HepG2 (cell line): ENCODE measurements at regions not wholly inside any gene's neighbourhood (a gene's known extent, or its start where the extent isn't known, plus 50 kb on each side); places are given as distances from the start of the nearest gene placed in this dataset.

Source experiments
- ATAC-seq: fragments of 200-7000 bp; cut with Tn5 transposase; 3 replicates; pipeline ENCODE4 v1.9.1; 2020; ENCODE audit warnings: mild to moderate bottlenecking, moderate library complexity
- BruUV-seq: library from RNA; stranded (reverse); fragments of 400-500 nt; replicated peaks from 2 replicates; lab custom pipeline; 2021; lab: Mats Ljungman, UMichigan
- CTCF ChIA-PET: fragments of 300-600 bp; formaldehyde crosslinking; extraction: SDS; loops from one replicate; lab custom pipeline; 2021; ENCODE audit warnings: low total read pairs, inconsistent platforms, low intra/inter-chr PET ratio; lab: Yijun Ruan, JAX
- POLR2A ChIA-PET: fragments of 350-600 bp; sonication (Branson Sonifier 250); formaldehyde crosslinking; loops from one replicate; lab custom pipeline; 2020; ENCODE audit warnings: antibody characterized with exemption, inconsistent platforms; lab: Yijun Ruan, JAX
- DNase-seq: peaks from one replicate; pipeline ENCODE4 v3.0.0-alpha.2; 2015; ENCODE audit warnings: low spot score
- FAIRE-seq: peaks from 3 replicates; lab custom pipeline; 2011; peaks lifted over from hg19 to GRCh38; lab: Jason Lieb, UNC
- H2AFZ ChIP-seq: one replicate; pipeline ENCODE4 v1.6.1; 2011; ENCODE audit warnings: low read length, inconsistent platforms
- H3K27ac ChIP-seq: fragments of 300-600 bp; 3 replicates; pipeline ENCODE4 v1.8.0; 2011; ENCODE audit warnings: mixed run types, mild to moderate bottlenecking, mixed read lengths, low read length, inconsistent platforms; ENCODE audit not compliant: insufficient read depth; ENCODE audit errors: extremely low read length
- H3K27me3 ChIP-seq, 2 experiments: fragments of 200-600 bp in 1 of 2; 2 replicates in 1 of 2; 3 replicates in 1 of 2; pipeline versions ENCODE4 v1.6.0 to v1.8.0; 2011; ENCODE audit warnings: low read length in 2 of 2, mild to moderate bottlenecking in 2 of 2, moderate library complexity in 2 of 2, inconsistent platforms in 1 of 2; ENCODE audit not compliant: insufficient read depth in 2 of 2, control insufficient read depth in 1 of 2
- H3K36me3 ChIP-seq, 2 experiments: fragments of 200-600 bp in 1 of 2; replicated peaks in 1 of 2; 2 replicates in 1 of 2; 3 replicates in 1 of 2; pipeline versions ENCODE4 v1.5.1 to v1.8.0; 2011; ENCODE audit warnings: low read length in 2 of 2, inconsistent platforms in 1 of 2; ENCODE audit not compliant: insufficient read depth in 2 of 2, control insufficient read depth in 1 of 2
- H3K4me1 ChIP-seq: 2 replicates; pipeline ENCODE4 v1.5.1; 2012; ENCODE audit warnings: low read length, inconsistent platforms; ENCODE audit not compliant: insufficient read depth
- H3K4me2 ChIP-seq: 2 replicates; pipeline ENCODE4 v1.6.0; 2011; ENCODE audit warnings: low read depth, low read length, inconsistent platforms
- H3K4me3 ChIP-seq, 3 experiments: fragments of 200-600 bp in 1 of 3; sonication (generic), shearing (Covaris generic) in 1 of 3; replicated peaks in 1 of 3; 2 replicates each; pipeline ENCODE4 v1.5.1; 2011 to 2016; ENCODE audit warnings: low read length in 3 of 3, inconsistent platforms in 2 of 3, low read depth in 2 of 3, mild to moderate bottlenecking in 2 of 3, control low read depth in 1 of 3, mixed read lengths in 1 of 3; ENCODE audit not compliant: insufficient read depth in 1 of 3
- H3K79me2 ChIP-seq: one replicate; pipeline ENCODE4 v1.6.1; 2011; ENCODE audit warnings: low read length, inconsistent platforms; ENCODE audit not compliant: insufficient read depth
- H3K9ac ChIP-seq: 2 replicates; pipeline ENCODE4 v1.6.0; 2011; ENCODE audit warnings: mild to moderate bottlenecking, low read depth, low read length, inconsistent platforms; ENCODE audit not compliant: insufficient read depth
- H3K9me3 ChIP-seq: 2 replicates; pipeline ENCODE4 v1.5.1; 2012; ENCODE audit warnings: mild to moderate bottlenecking, low read length
- H4K20me1 ChIP-seq: 2 replicates; pipeline ENCODE4 v1.6.0; 2011; ENCODE audit warnings: inconsistent platforms, mild to moderate bottlenecking, low read length, moderate library complexity; ENCODE audit not compliant: insufficient read depth
- FOXP1 ChIP-seq, 2 experiments: fragments of 450-650 bp in 1 of 2; IDR thresholded peaks; 2 replicates each; pipeline ENCODE4 v1.6.1; 2017 to 2018; ENCODE audit warnings: antibody characterized with exemption in 1 of 2
- PAWR ChIP-seq: sonication (generic); formaldehyde crosslinking; IDR thresholded peaks from 2 replicates; pipeline ENCODE4 v1.4.0; 2020; ENCODE audit warnings: missing genetic modification reagents, mild to moderate bottlenecking, borderline replicate concordance
- SP4 ChIP-seq: sonication (generic); formaldehyde crosslinking; IDR thresholded peaks from 2 replicates; pipeline ENCODE4 v1.8.1; 2023; ENCODE audit warnings: mild to moderate bottlenecking, missing genetic modification reagents
- THAP9 ChIP-seq: sonication (generic); formaldehyde crosslinking; IDR thresholded peaks from 2 replicates; pipeline ENCODE4; 2020; ENCODE audit warnings: missing genetic modification reagents, mild to moderate bottlenecking, borderline replicate concordance
- ZBTB40 ChIP-seq, 2 experiments: fragments of 450-650 bp in 1 of 2; sonication (generic) in 1 of 2; formaldehyde crosslinking in 1 of 2; IDR thresholded peaks; 2 replicates each; pipeline versions ENCODE4 v1.6.1 to v1.8.0; 2016 to 2022; ENCODE audit warnings: antibody characterized with exemption in 1 of 2, mild to moderate bottlenecking in 1 of 2, missing genetic modification reagents in 1 of 2
- ZNF333 ChIP-seq: sonication (generic); formaldehyde crosslinking; IDR thresholded peaks from 2 replicates; pipeline ENCODE4 v1.4.0; 2020; ENCODE audit warnings: mild to moderate bottlenecking, missing genetic modification reagents, borderline replicate concordance
- ZNF367 ChIP-seq: sonication (generic); formaldehyde crosslinking; IDR thresholded peaks from 2 replicates; pipeline ENCODE4 v1.4.0; 2020; ENCODE audit warnings: missing genetic modification reagents, borderline replicate concordance
- ZNF501 ChIP-seq: sonication (generic); formaldehyde crosslinking; IDR thresholded peaks from 2 replicates; pipeline ENCODE4 v1.5.1; 2020; ENCODE audit warnings: mild to moderate bottlenecking, moderate library complexity, missing genetic modification reagents
- ZNF674 ChIP-seq: sonication (generic); formaldehyde crosslinking; IDR thresholded peaks from 2 replicates; pipeline ENCODE4 v1.5.0; 2020; ENCODE audit warnings: low read depth, mild to moderate bottlenecking, missing genetic modification reagents
- WGBS: methylation state at CpG from one replicate; pipeline ENCODE4 v1.1.6; 2017; ENCODE audit warnings: low lambda C conversion rate; 5-methylcytosine and 5-hydroxymethylcytosine counted together
- in situ Hi-C: cut with HindIII; loops from 2 replicates; pipeline ENCODE4 v1.10.0; 2017; ENCODE audit warnings: low pct_unique_long_range_greater_than_20kb; ENCODE audit not compliant: extremely low pct_ligation_motif_present
- intact Hi-C: fragments of 100-400 bp; cut with micrococcal nuclease; formaldehyde crosslinking; loops from one replicate; pipeline ENCODE4 v1.10.0; 2022; ENCODE audit not compliant: unreplicated experiment
- TF ChIP-seq, protein P1 (sequence below): IDR thresholded peaks from 2 replicates; pipeline ENCODE4 v1.6.1; 2012; ENCODE audit warnings: inconsistent platforms

DNA sequence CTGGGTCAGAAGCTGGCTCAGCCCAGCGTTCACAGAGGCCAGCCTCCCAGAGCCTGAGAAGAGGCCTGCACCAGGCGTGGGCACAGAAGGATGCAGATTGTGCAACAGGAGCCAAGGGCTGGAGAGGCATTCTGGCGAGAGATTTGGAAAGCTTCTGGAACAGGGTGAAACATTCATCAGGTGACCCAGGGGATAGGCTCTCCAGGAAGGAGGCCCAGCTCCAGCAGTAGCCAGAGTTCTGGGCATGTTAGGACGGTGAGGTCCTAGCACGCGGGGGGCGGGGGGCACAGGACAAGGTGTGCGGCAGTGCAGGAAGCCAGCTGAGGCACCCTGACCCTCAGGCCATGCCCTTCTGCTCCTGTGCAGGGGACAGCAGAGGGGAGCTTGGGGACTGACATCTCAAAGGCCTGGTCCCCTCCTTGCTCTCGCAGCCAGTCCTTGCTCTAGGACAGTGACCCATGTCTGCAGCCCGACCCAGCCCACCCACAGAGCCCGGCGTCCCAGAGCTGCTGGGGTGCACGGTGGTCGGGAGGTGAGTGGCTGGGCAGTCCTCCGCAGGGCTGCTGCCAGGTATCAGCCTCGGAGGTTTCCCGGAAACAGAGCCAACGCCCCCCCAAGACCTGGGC lies 111.7 kb upstream of the KLF13 start:
- H3K4me3 ChIP-seq, result peak overlapping the region; percentile 54 to 68 (median 66); a peak in 5 of 6 replicates
- peaks cover 7% of the 10 kb centered on the region for H3K9me3 ChIP-seq
- H3K4me1 ChIP-seq, result peaks cover 22% of the 10 kb centered on the region
- H2AFZ ChIP-seq, result no peak overlapping the region
- POLR2A ChIA-PET, result interaction anchor here (0.7 to 2.4 kb wide), 13 partner anchors 14 to 220 kb away, joined by 3 to 17 read pairs (median 6); partner anchors contain the start of gene KLF13
- H4K20me1 ChIP-seq, result no peaks in the 10 kb centered on the region
- in situ Hi-C loops (no loop called here), intact Hi-C loops (loop anchor here (2.0 to 5.0 kb wide), 3 partner anchors 78 to 272 kb away; no protein-coding TSS in a partner anchor)
- no TSS peak for BruUV-seq
- no peaks in the 10 kb centered on the region for H3K27me3 ChIP-seq
- H3K27ac ChIP-seq, result no peak overlapping the region
- WGBS, result no CpG with 5 or more reads among the region's 18 CpGs
- ATAC-seq (peak; percentile 33), FAIRE-seq (no peak), DNase-seq (no peak)
- peak overlapping the region; percentile 77; the same call in 1 of the 2 replicates for H3K9ac ChIP-seq
- H3K36me3 ChIP-seq, result no peaks in the 10 kb centered on the region
- H3K4me2 ChIP-seq, result peak overlapping the region; percentile 91
- CTCF ChIA-PET, result interaction anchor here (2.6 to 2.7 kb wide), 2 partner anchors 221 to 274 kb away, joined by 11 to 19 read pairs; no protein-coding TSS in a partner anchor
- H3K79me2 ChIP-seq, result no peaks in the 10 kb centered on the region
- TF ChIP-seq PAWR (CRISPR knock-in tag) (no peak), ZBTB40 (IDR thresholded peaks at IDR 0.05) (no peak), ZBTB40 (CRISPR knock-in tag; IDR thresholded peaks at IDR 0.05) (0 out of 2 replicates have a peak, but pooled peaks have one; percentile 28), THAP9 (CRISPR knock-in tag) (peak; percentile 61), ZNF501 (peak; percentile 10; the same call in 1 of the 2 replicates), FOXP1 (IDR thresholded peaks at IDR 0.05) (no peak), FOXP1 (CRISPR knock-in tag; IDR thresholded peaks at IDR 0.05) (no peak), ZNF333 (no peak), ZNF367 (CRISPR knock-in tag) (no peak), ZNF674 (CRISPR knock-in tag) (0 out of 2 replicates have a peak, but pooled peaks have one; percentile 25), SP4 (CRISPR knock-in tag) (peak; percentile 10; the same call in 1 of the 2 replicates)
- TF ChIP-seq, protein P1, sequence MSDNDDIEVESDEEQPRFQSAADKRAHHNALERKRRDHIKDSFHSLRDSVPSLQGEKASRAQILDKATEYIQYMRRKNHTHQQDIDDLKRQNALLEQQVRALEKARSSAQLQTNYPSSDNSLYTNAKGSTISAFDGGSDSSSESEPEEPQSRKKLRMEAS, result no peak
